K562 (cell line): ENCODE measurements at regions not wholly inside any gene's neighbourhood (a gene's known extent, or its start where the extent isn't known, plus 50 kb on each side); places are given as distances from the start of the nearest gene placed in this dataset.

Source experiments
- CEBPZ ChIP-seq: fragments of 150-350 bp; IDR thresholded peaks from 2 replicates; pipeline ENCODE4 v1.6.1; 2014; ENCODE audit warnings: low read depth, mild to moderate bottlenecking, low read length, borderline replicate concordance
- CTCF ChIP-seq, 3 experiments: IDR thresholded peaks in 2 of 3; conservative IDR thresholded peaks in 1 of 3; 2 replicates each; pipeline ENCODE4 v1.5.1; 2011 to 2012; ENCODE audit warnings: low read length in 3 of 3, mild to moderate bottlenecking in 3 of 3, control low read depth in 2 of 3, improper control_type of control experiment in 1 of 3, inconsistent platforms in 1 of 3, low read depth in 1 of 3, mixed read lengths in 1 of 3, moderate library complexity in 1 of 3; ENCODE audit not compliant: insufficient read depth in 2 of 3
- EZH2 ChIP-seq: IDR thresholded peaks from 2 replicates; pipeline ENCODE4 v1.6.1; 2012; ENCODE audit warnings: low read depth, mild to moderate bottlenecking, inconsistent platforms, low read length, borderline replicate concordance
- GABPB1 ChIP-seq: sonication (generic); formaldehyde crosslinking; IDR thresholded peaks from 2 replicates; pipeline ENCODE4 v1.8.0; 2022; ENCODE audit warnings: mild to moderate bottlenecking, missing genetic modification reagents
- GTF2F1 ChIP-seq: IDR thresholded peaks from 2 replicates; pipeline ENCODE4 v1.6.1; 2011; ENCODE audit warnings: low read depth, low read length, improper control_type of control experiment
- HMG20A ChIP-seq: fragments of 450-650 bp; formaldehyde crosslinking; conservative IDR thresholded peaks from 2 replicates; pipeline ENCODE4 v1.4.0; 2020; ENCODE audit warnings: mild to moderate bottlenecking, mixed read lengths
- MAFG ChIP-seq: fragments of 450-650 bp; conservative IDR thresholded peaks from 2 replicates; pipeline ENCODE4 v1.6.1; 2016; ENCODE audit warnings: missing genetic modification characterization, missing compliant biosample characterization
- MEIS2 ChIP-seq: fragments of 450-650 bp; IDR thresholded peaks from 2 replicates; pipeline ENCODE4 v1.6.1; 2014; ENCODE audit warnings: mild to moderate bottlenecking; ENCODE audit not compliant: partially characterized antibody
- TCF7 ChIP-seq: sonication (generic); IDR thresholded peaks from 2 replicates; pipeline ENCODE4 v1.6.1; 2016; ENCODE audit warnings: antibody characterized with exemption, borderline replicate concordance
- USF2 ChIP-seq: sonication (generic); formaldehyde crosslinking; IDR thresholded peaks from 2 replicates; pipeline ENCODE4 v1.5.0; 2020; ENCODE audit warnings: missing genetic modification reagents
- YY1 ChIP-seq, 3 experiments: IDR thresholded peaks; 2 replicates each; pipeline ENCODE4 v1.6.1; 2011; ENCODE audit warnings: low read length in 2 of 3, mild to moderate bottlenecking in 2 of 3, moderate library complexity in 2 of 3, borderline replicate concordance in 1 of 3, control low read depth in 1 of 3, low read depth in 1 of 3; ENCODE audit not compliant: insufficient read depth in 3 of 3, insufficient replicate concordance in 2 of 3, control insufficient read depth in 1 of 3, insufficient read length in 1 of 3; ENCODE audit errors: extremely low read depth in 1 of 3
- ZNF133 ChIP-seq: fragments of 250-450 bp; sonication (Bioruptor Pico); IDR thresholded peaks from 2 replicates; pipeline ENCODE4 v1.4.0; 2020; ENCODE audit warnings: mild to moderate bottlenecking
- ZNF318 ChIP-seq, 2 experiments: fragments of 450-650 bp; IDR thresholded peaks; 2 replicates each; pipeline ENCODE4 v1.6.1; 2016; ENCODE audit warnings: mild to moderate bottlenecking in 2 of 2, borderline replicate concordance in 1 of 2, low read depth in 1 of 2, moderate library complexity in 1 of 2
- TF ChIP-seq, protein P1 (sequence below): sonication (generic); formaldehyde crosslinking; IDR thresholded peaks from 2 replicates; pipeline ENCODE4 v1.8.1; 2022; ENCODE audit warnings: missing genetic modification reagents

GRCh38 chr18:3333056-3333720 is 71.3 kb downstream of the MYL12B start:
- TF ChIP-seq YY1 (IDR thresholded peaks at IDR 0.05; ENCODE audit: borderline replicate concordance in 1 of 3, control insufficient read depth in 1 of 3, extremely low read depth in 1 of 3, insufficient read depth in 3 of 3, insufficient read length in 1 of 3, insufficient replicate concordance in 2 of 3, low read depth in 1 of 3, low read length in 2 of 3) (no peak), EZH2 (no peak), ZNF318 (IDR thresholded peaks at IDR 0.05; ENCODE audit: borderline replicate concordance in 1 of 2, low read depth in 1 of 2) (no peak), CTCF (IDR thresholded peaks at IDR 0.05 in 2 of 3, conservative IDR thresholded peaks at IDR 0.05 in 1 of 3; ENCODE audit: insufficient read depth in 2 of 3, low read depth in 1 of 3, low read length in 3 of 3) (no peak), HMG20A (CRISPR knock-in tag) (no peak), CEBPZ (no peak), ZNF133 (CRISPR knock-in tag) (no peak), USF2 (no peak), MAFG (tag) (no peak), TCF7 (no peak), GABPB1 (no peak), MEIS2 (no peak), GTF2F1 (no peak)
- TF ChIP-seq, protein P1, sequence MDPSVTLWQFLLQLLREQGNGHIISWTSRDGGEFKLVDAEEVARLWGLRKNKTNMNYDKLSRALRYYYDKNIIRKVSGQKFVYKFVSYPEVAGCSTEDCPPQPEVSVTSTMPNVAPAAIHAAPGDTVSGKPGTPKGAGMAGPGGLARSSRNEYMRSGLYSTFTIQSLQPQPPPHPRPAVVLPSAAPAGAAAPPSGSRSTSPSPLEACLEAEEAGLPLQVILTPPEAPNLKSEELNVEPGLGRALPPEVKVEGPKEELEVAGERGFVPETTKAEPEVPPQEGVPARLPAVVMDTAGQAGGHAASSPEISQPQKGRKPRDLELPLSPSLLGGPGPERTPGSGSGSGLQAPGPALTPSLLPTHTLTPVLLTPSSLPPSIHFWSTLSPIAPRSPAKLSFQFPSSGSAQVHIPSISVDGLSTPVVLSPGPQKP (CRISPR knock-in tag): no peak
